Mesendoderm (in vitro differentiated cells): ENCODE measurements at regions not wholly inside any gene's neighbourhood (a gene's known extent, or its start where the extent isn't known, plus 50 kb on each side); places are given as distances from the start of the nearest gene placed in this dataset.

ENCODE experiments used
- DNase-seq: peaks from one replicate; pipeline ENCODE4 v3.0.0; 2013
- H2AK5ac ChIP-seq: 2 replicates; pipeline ENCODE4 v1.6.1; 2013; ENCODE audit warnings: low read length, inconsistent platforms
- H2BK120ac ChIP-seq: 2 replicates; pipeline ENCODE4 v1.6.1; 2013; ENCODE audit warnings: low read depth, mild to moderate bottlenecking, low read length, moderate library complexity, mixed read lengths
- H2BK15ac ChIP-seq: replicated peaks from 2 replicates; pipeline ENCODE4 v1.6.1; 2013; ENCODE audit warnings: low read depth, mild to moderate bottlenecking, moderate library complexity
- H2BK5ac ChIP-seq: 2 replicates; pipeline ENCODE4 v1.6.1; 2013; ENCODE audit warnings: low read length, inconsistent platforms
- H3K18ac ChIP-seq: 2 replicates; pipeline ENCODE4 v1.6.1; 2013; ENCODE audit warnings: mild to moderate bottlenecking, low read length, mixed read lengths
- H3K23ac ChIP-seq: one replicate; pipeline ENCODE4 v1.6.1; 2013; ENCODE audit warnings: low read length
- H3K27ac ChIP-seq: 2 replicates; pipeline ENCODE4 v1.5.1; 2013; ENCODE audit warnings: low read depth, mild to moderate bottlenecking, inconsistent platforms, low read length, moderate library complexity
- H3K27me3 ChIP-seq: 2 replicates; pipeline ENCODE4 v1.6.1; 2013; ENCODE audit warnings: low read length, control low read depth, mild to moderate bottlenecking, inconsistent platforms; ENCODE audit not compliant: insufficient read depth, poor library complexity
- H3K36me3 ChIP-seq: 2 replicates; pipeline ENCODE4 v1.6.1; 2013; ENCODE audit warnings: low read length, inconsistent platforms; ENCODE audit not compliant: control insufficient read depth, insufficient read depth
- H3K4ac ChIP-seq: one replicate; pipeline ENCODE4 v1.6.1; 2013; ENCODE audit warnings: low read depth, mild to moderate bottlenecking, low read length, moderate library complexity
- H3K4me1 ChIP-seq: 2 replicates; pipeline ENCODE4 v1.6.1; 2013; ENCODE audit warnings: low read depth, low read length, inconsistent platforms; ENCODE audit not compliant: control insufficient read depth
- H3K4me2 ChIP-seq: 2 replicates; pipeline ENCODE4 v1.6.1; 2013; ENCODE audit warnings: low read length
- H3K4me3 ChIP-seq: 2 replicates; pipeline ENCODE4 v1.5.1; 2013; ENCODE audit warnings: mild to moderate bottlenecking, low read length
- H3K56ac ChIP-seq: one replicate; pipeline ENCODE4 v1.6.1; 2013; ENCODE audit warnings: low read length
- H3K79me1 ChIP-seq: 2 replicates; pipeline ENCODE4 v1.6.1; 2013; ENCODE audit warnings: low read length, inconsistent platforms
- H3K79me2 ChIP-seq: 2 replicates; pipeline ENCODE4 v1.6.1; 2013; ENCODE audit warnings: mild to moderate bottlenecking, low read length; ENCODE audit not compliant: control insufficient read depth, insufficient read depth
- H3K9ac ChIP-seq: 2 replicates; pipeline ENCODE4 v1.6.1; 2013; ENCODE audit warnings: low read length, inconsistent platforms
- H4K5ac ChIP-seq: one replicate; pipeline ENCODE4 v1.6.1; 2013; ENCODE audit warnings: low read length
- H4K8ac ChIP-seq: one replicate; pipeline ENCODE4 v1.6.1; 2013; ENCODE audit warnings: low read depth, mild to moderate bottlenecking, control low read depth, low read length, moderate library complexity
- WGBS: extraction: QIAGEN DNeasy Blood & Tissue Kit; methylation state at CpG from one replicate; pipeline ENCODE4 v1.1.7; 2013; ENCODE audit warnings: low lambda C conversion rate, missing lambda C conversion rate; ENCODE audit not compliant: insufficient coverage; ENCODE audit errors: extremely low coverage; 5-methylcytosine and 5-hydroxymethylcytosine counted together

DNA sequence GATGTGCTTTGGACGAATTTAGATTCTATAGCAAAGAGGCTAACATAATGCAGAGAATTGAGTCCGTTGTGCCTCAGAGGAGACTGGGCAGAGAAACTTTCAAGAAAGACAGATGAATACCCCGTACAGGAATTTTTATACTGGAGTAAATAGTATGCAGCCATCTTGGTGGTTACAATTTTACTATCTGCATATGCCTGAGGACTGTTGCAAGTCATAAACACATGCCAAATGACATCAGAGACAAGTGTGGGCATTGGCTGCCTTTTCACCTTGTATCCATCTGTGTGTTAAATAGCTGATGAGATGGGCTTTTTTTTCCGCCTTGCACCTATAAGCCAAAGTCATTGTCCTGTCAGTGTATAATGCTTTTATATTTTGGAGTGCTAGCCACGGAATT, 267.5 kb upstream of the SP4 start:
- Histone ChIP-seq H3K4me2 (no peak overlapping the region), H3K4me1 (no peaks in the 10 kb centered on the region), H3K27ac (no peak overlapping the region), H3K56ac (no peak overlapping the region), H2BK5ac (no peak overlapping the region), H3K79me2 (no peaks in the 10 kb centered on the region), H2AK5ac (no peak overlapping the region), H2BK120ac (no peak overlapping the region), H3K9ac (no peak overlapping the region), H3K36me3 (no peaks in the 10 kb centered on the region), H2BK15ac (no peak overlapping the region), H3K4ac (no peak overlapping the region), H3K79me1 (no peaks in the 10 kb centered on the region), H3K23ac (no peak overlapping the region), H3K18ac (no peak overlapping the region), H4K8ac (no peak overlapping the region), H3K27me3 (no peaks in the 10 kb centered on the region), H4K5ac (no peak overlapping the region), H3K4me3 (no peak overlapping the region)
- no peak for DNase-seq
- WGBS: no CpG with 5 or more reads among the region's 5 CpGs

- no peak for DNase-seq
- Histone ChIP-seq H3K4ac (no peak overlapping the region), H3K56ac (no peak overlapping the region), H3K36me3 (no peaks in the 10 kb centered on the region), H3K4me1 (no peaks in the 10 kb centered on the region), H3K27me3 (no peaks in the 10 kb centered on the region), H2BK5ac (no peak overlapping the region), H3K4me2 (no peak overlapping the region), H2BK120ac (no peak overlapping the region), H4K5ac (no peak overlapping the region), H3K4me3 (no peak overlapping the region), H3K9ac (no peak overlapping the region), H3K18ac (no peak overlapping the region), H3K27ac (no peak overlapping the region), H2AK5ac (no peak overlapping the region), H2BK15ac (no peak overlapping the region), H3K23ac (no peak overlapping the region), H3K79me1 (no peaks in the 10 kb centered on the region), H3K79me2 (no peaks in the 10 kb centered on the region), H4K8ac (no peak overlapping the region)
- WGBS: no CpG with 5 or more reads among the region's 2 CpGs
Measured at GRCh38 chr7:21167942-21168341, 259.9 kb upstream of the SP4 start.

DNA sequence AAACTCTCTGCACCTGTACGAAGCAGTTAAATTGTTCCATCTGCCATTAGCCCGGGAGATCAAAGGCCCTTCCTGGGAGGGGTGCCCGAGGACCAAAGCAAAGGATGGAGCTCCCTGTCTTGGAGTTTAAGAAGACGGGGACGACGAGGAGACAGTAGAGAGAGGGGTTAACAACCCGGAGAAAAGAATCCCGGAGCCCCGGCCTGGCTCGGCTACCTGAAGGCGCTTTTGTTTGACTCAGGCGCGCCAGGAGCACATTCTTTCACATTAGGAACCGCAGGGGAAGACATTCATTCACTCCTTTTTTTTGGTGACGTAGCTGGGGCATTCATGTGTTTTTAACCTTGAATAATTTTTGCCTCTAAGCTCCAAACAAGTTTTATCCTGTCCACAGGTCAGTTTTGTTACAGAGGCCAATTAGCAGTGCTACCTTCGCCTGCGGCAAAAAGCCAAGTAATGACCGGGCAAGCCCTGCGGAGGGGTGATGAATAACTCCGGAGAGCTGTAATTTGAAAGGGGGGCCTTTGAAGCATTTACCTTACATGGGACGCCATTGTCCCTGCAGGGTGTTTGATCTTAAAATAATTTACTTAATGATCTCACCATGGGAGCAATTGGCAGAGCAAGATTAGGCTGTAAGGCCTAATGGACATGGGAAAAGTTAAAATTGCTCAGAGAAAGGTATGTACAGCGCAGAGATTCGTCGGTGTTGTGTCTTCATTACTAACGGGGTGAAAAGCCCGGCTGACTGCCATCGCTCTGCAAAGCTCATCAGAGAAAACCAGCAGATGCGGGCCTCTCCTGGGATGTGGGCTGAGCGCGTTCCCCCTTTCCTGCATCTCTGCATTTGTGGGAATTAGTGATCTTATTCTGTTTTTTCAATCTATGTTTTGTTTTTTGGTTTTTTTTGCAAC, 258.0 kb upstream of the SP4 start:
- H3K4ac ChIP-seq: no peak overlapping the region
- H3K4me1 ChIP-seq: no peaks in the 10 kb centered on the region
- H3K18ac ChIP-seq: peak overlapping the region; percentile 31
- H3K79me1 ChIP-seq: no peaks in the 10 kb centered on the region
- H3K4me3 ChIP-seq: no peak overlapping the region
- H3K23ac ChIP-seq: no peak overlapping the region
- H3K27me3 ChIP-seq: no peaks in the 10 kb centered on the region
- H4K8ac ChIP-seq: no peak overlapping the region
- H4K5ac ChIP-seq: no peak overlapping the region
- peak overlapping the region; percentile 35 for H3K56ac ChIP-seq
- H3K9ac ChIP-seq: peak overlapping the region; percentile 49
- peak; percentile 91 for DNase-seq
- no CpG with 5 or more reads among the region's 30 CpGs for WGBS
- H2BK5ac ChIP-seq: no peak overlapping the region
- H3K36me3 ChIP-seq: no peaks in the 10 kb centered on the region
- H2BK120ac ChIP-seq: peak overlapping the region; percentile 51
- H3K4me2 ChIP-seq: peak overlapping the region; percentile 59
- peak overlapping the region; percentile 66 for H3K27ac ChIP-seq
- no peaks in the 10 kb centered on the region for H3K79me2 ChIP-seq
- no peak overlapping the region for H2AK5ac ChIP-seq
- no peak overlapping the region for H2BK15ac ChIP-seq

DNA sequence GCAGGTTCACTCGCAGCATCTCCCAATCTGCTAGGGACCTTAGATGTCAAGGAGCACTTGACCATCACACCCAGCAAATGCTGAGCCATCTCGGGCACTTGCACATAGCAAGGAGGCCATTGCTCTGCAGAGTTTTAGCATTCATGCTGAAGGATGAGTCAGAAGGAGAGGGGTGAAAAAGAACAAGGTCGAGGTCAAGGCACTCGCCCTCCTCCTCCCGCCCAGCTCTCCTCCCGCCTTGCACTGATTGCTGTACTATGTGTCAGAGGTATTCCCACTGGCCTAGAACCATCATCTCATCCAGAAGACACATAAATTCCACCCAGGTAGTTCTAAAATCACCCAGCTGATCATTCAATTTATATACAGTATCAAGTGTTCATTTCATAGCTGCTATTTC, 255.1 kb upstream of the SP4 start:
- H2BK120ac ChIP-seq: no peak overlapping the region
- no peaks in the 10 kb centered on the region for H3K4me1 ChIP-seq
- H3K9ac ChIP-seq: no peak overlapping the region
- H2BK15ac ChIP-seq: no peak overlapping the region
- no peak overlapping the region for H4K5ac ChIP-seq
- no peaks in the 10 kb centered on the region for H3K79me1 ChIP-seq
- H3K56ac ChIP-seq: no peak overlapping the region
- H3K27me3 ChIP-seq: no peaks in the 10 kb centered on the region
- H4K8ac ChIP-seq: no peak overlapping the region
- WGBS: no CpG with 5 or more reads among the region's 6 CpGs
- no peak overlapping the region for H2AK5ac ChIP-seq
- H3K4me2 ChIP-seq: no peak overlapping the region
- no peak overlapping the region for H3K4me3 ChIP-seq
- no peak overlapping the region for H3K18ac ChIP-seq
- peak; percentile 23 for DNase-seq
- no peak overlapping the region for H2BK5ac ChIP-seq
- no peak overlapping the region for H3K23ac ChIP-seq
- H3K27ac ChIP-seq: no peak overlapping the region
- no peak overlapping the region for H3K4ac ChIP-seq
- no peaks in the 10 kb centered on the region for H3K36me3 ChIP-seq
- H3K79me2 ChIP-seq: no peaks in the 10 kb centered on the region

GRCh38 chr7:21173436-21173835, 254.4 kb upstream of the SP4 start:
- H3K79me2 ChIP-seq: no peaks in the 10 kb centered on the region
- H3K4ac ChIP-seq: no peak overlapping the region
- no CpG with 5 or more reads among the region's 1 CpG for WGBS
- no peaks in the 10 kb centered on the region for H3K36me3 ChIP-seq
- no peak overlapping the region for H3K56ac ChIP-seq
- H3K9ac ChIP-seq: no peak overlapping the region
- no peaks in the 10 kb centered on the region for H3K27me3 ChIP-seq
- H2BK15ac ChIP-seq: no peak overlapping the region
- H3K27ac ChIP-seq: no peak overlapping the region
- H3K4me3 ChIP-seq: no peak overlapping the region
- no peak overlapping the region for H3K4me2 ChIP-seq
- H3K4me1 ChIP-seq: no peaks in the 10 kb centered on the region
- no peak overlapping the region for H4K5ac ChIP-seq
- no peak overlapping the region for H2AK5ac ChIP-seq
- H3K79me1 ChIP-seq: no peaks in the 10 kb centered on the region
- no peak overlapping the region for H2BK120ac ChIP-seq
- H2BK5ac ChIP-seq: no peak overlapping the region
- H4K8ac ChIP-seq: no peak overlapping the region
- no peak overlapping the region for H3K23ac ChIP-seq
- no peak for DNase-seq
- no peak overlapping the region for H3K18ac ChIP-seq

DNA sequence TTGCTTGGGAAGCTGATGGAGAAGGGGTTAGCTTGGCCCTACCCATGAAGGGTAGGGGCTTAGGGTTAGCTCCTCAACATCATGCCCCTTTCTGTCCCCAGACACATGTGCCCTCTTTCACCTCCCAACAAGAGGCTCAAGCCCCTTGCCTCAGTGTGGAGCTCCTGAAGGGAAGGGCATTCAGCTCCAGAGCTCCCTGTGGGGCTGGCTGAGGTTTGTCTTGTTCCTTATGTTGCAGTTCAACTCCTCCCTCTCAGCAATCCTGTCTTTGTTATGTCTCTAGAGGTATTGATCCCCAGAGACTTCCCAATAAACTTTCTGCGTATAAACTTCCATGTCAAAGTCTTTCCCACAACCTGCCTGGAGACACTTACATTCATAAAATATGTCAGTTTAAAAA, 252.2 kb upstream of the SP4 start:
- Histone ChIP-seq H3K9ac (no peak overlapping the region), H3K4me2 (no peak overlapping the region), H2BK5ac (no peak overlapping the region), H3K27me3 (no peaks in the 10 kb centered on the region), H2BK120ac (no peak overlapping the region), H3K18ac (no peak overlapping the region), H3K79me2 (no peaks in the 10 kb centered on the region), H3K79me1 (no peaks in the 10 kb centered on the region), H2BK15ac (no peak overlapping the region), H3K36me3 (no peaks in the 10 kb centered on the region), H4K5ac (no peak overlapping the region), H3K4me3 (no peak overlapping the region), H3K4ac (no peak overlapping the region), H3K4me1 (no peaks in the 10 kb centered on the region), H3K23ac (no peak overlapping the region), H4K8ac (no peak overlapping the region), H2AK5ac (no peak overlapping the region), H3K56ac (no peak overlapping the region), H3K27ac (no peak overlapping the region)
- DNase-seq: no peak
- WGBS: no CpG with 5 or more reads among the region's 1 CpG
